Activated CD8-positive, alpha-beta T cell treated with anti-CD3 and anti-CD28 coated beads, Interleukin-2, amount 10 ng/mL, durations not matched to agents 7 days and 5 days (primary cell): ENCODE measurements at regions not wholly inside any gene's neighbourhood (a gene's known extent, or its start where the extent isn't known, plus 50 kb on each side); places are given as distances from the start of the nearest gene placed in this dataset.
"Not testable (repeated sequence)": the region's sequence is repeated elsewhere in the genome, so short reads cannot be mapped to it uniquely, and the experiment has no call there.

ENCODE experiments used
- ATAC-seq: fragments of 150-1000 bp; cut with Tn5 transposase; one replicate; pipeline ENCODE4 v1.10.0; 2021; ENCODE audit warnings: moderate library complexity
- CTCF ChIA-PET: fragments of 350-600 bp; sonication (Branson Sonifier 250); formaldehyde crosslinking; loops from one replicate; lab custom pipeline; 2021; ENCODE audit warnings: antibody characterized with exemption; lab: Charles Lee
- POLR2A ChIA-PET: fragments of 350-600 bp; sonication (Branson Sonifier 250); formaldehyde crosslinking; loops from one replicate; lab custom pipeline; 2021; ENCODE audit warnings: antibody characterized with exemption; lab: Charles Lee
- DNase-seq: peaks from one replicate; pipeline ENCODE4 v3.0.0-alpha.2; 2020
- H3K27ac Mint-ChIP-seq: one replicate; pipeline ENCODE4 v1.8.0; 2021; ENCODE audit warnings: mild to moderate bottlenecking, mixed read lengths
- H3K27me3 Mint-ChIP-seq: one replicate; pipeline ENCODE4 v1.8.0; 2021; ENCODE audit warnings: low read depth, mixed read lengths
- H3K36me3 Mint-ChIP-seq: one replicate; pipeline ENCODE4 v1.8.0; 2021; ENCODE audit warnings: low read depth, mixed read lengths
- H3K4me1 Mint-ChIP-seq: one replicate; pipeline ENCODE4 v1.8.0; 2021; ENCODE audit warnings: low read depth, mixed read lengths
- H3K4me3 Mint-ChIP-seq: one replicate; pipeline ENCODE4 v1.8.0; 2021; ENCODE audit warnings: mild to moderate bottlenecking, mixed read lengths
- H3K9me3 Mint-ChIP-seq: one replicate; pipeline ENCODE4 v1.8.0; 2022; ENCODE audit warnings: mixed read lengths; ENCODE audit not compliant: insufficient read depth

DNA sequence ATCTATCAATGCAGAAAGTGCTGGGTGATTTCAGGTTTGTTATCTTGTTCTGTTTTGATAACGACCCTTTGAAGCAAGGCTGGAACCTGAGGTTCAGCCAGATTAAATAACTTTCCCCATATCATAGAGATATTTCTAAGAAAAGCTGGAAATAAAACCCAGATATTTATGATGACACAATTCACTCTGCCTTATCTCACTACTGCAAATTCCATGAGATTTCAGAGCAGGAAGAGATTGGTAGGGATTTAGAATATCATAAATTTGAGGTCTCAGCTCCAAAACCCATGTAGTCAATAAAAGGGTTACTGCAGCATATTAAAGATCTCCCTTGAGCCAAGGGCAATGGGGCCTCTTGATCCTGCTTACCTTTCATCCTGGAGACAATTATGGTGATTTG is 692.5 kb upstream of the IGFBP3 start:
- H3K27me3 Mint-ChIP-seq, result no peaks in the 10 kb centered on the region
- H3K36me3 Mint-ChIP-seq, result no peaks in the 10 kb centered on the region
- no peak for ATAC-seq
- ChIA-PET CTCF (interaction anchor here (0.6 kb wide), 1 partner anchor 306 kb away, joined by 3 read pairs; no protein-coding TSS in a partner anchor), POLR2A (no interaction called here)
- no peak overlapping the region for H3K4me3 Mint-ChIP-seq
- no peaks in the 10 kb centered on the region for H3K4me1 Mint-ChIP-seq
- H3K9me3 Mint-ChIP-seq, result peaks cover 3% of the 10 kb centered on the region
- DNase-seq, result no peak
- no peak overlapping the region for H3K27ac Mint-ChIP-seq

GRCh38 chr7:46613116-46613515 is 692.0 kb upstream of the IGFBP3 start:
- DNase-seq (no peak), ATAC-seq (no peak)
- Mint-ChIP-seq H3K36me3 (no peaks in the 10 kb centered on the region), H3K27ac (no peak overlapping the region), H3K4me1 (no peaks in the 10 kb centered on the region), H3K9me3 (peaks cover 3% of the 10 kb centered on the region), H3K27me3 (no peaks in the 10 kb centered on the region), H3K4me3 (no peak overlapping the region)
- CTCF ChIA-PET, result interaction anchor here (0.6 kb wide), 1 partner anchor 307 kb away, joined by 3 read pairs; no protein-coding TSS in a partner anchor
- POLR2A ChIA-PET, result no interaction called here

DNA sequence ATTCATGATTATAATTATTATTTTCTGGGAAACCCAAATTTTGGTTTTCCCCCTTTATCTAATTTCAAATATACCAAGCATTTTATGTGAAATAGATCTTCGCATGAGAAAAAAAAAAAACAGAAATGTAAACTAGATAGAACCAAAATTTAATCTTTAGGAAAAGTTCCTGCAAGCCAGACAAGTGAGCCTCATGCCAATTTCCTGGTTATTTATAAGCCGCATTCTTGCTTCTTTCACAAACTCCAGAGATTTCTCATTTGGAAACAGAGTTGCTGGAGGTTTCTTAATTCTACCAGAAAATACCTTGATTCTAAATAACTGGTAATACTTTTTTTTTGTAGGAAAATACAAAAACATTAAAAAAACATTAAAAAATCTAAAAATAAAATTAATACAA is 690.4 kb upstream of the IGFBP3 start:
- Mint-ChIP-seq H3K9me3 (peaks cover 3% of the 10 kb centered on the region), H3K27me3 (no peaks in the 10 kb centered on the region), H3K36me3 (no peaks in the 10 kb centered on the region), H3K27ac (no peak overlapping the region), H3K4me1 (no peaks in the 10 kb centered on the region), H3K4me3 (no peak overlapping the region)
- ChIA-PET POLR2A (no interaction called here), CTCF (no interaction called here)
- no peak for ATAC-seq
- no peak for DNase-seq

DNA sequence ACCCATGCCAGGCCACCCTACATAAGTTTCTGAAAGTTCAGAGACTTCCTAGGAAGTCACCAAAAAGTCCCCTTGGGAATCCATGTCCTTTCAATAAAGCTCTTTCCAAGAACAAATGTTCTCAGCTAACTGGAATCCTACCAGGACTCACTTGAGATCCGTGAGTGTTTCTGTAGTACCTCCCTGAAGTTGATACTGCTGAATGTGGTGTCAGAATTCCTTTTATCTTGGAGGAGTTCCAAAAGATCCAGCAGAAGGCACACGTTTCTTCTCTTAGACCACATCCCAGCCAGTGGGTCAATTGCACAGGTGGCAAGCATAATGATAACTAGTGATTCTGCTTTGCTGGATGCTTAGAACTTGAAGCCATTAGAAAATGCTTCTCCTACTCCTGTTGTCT is 689.7 kb upstream of the IGFBP3 start:
- Mint-ChIP-seq H3K36me3 (no peaks in the 10 kb centered on the region), H3K4me1 (no peaks in the 10 kb centered on the region), H3K9me3 (peaks cover 3% of the 10 kb centered on the region), H3K4me3 (no peak overlapping the region), H3K27me3 (no peaks in the 10 kb centered on the region), H3K27ac (no peak overlapping the region)
- ATAC-seq, result no peak
- POLR2A ChIA-PET, result no interaction called here
- CTCF ChIA-PET, result no interaction called here
- no peak for DNase-seq

GRCh38 chr7:46607176-46607575 is 686.1 kb upstream of the IGFBP3 start:
- no peak overlapping the region for H3K4me3 Mint-ChIP-seq
- no peaks in the 10 kb centered on the region for H3K27me3 Mint-ChIP-seq
- no peaks in the 10 kb centered on the region for H3K4me1 Mint-ChIP-seq
- H3K9me3 Mint-ChIP-seq, result no peaks in the 10 kb centered on the region
- DNase-seq (no peak), ATAC-seq (no peak)
- no peaks in the 10 kb centered on the region for H3K36me3 Mint-ChIP-seq
- ChIA-PET POLR2A (no interaction called here), CTCF (no interaction called here)
- H3K27ac Mint-ChIP-seq, result no peak overlapping the region

- H3K4me1 Mint-ChIP-seq, result no peaks in the 10 kb centered on the region
- no peaks in the 10 kb centered on the region for H3K36me3 Mint-ChIP-seq
- no peaks in the 10 kb centered on the region for H3K9me3 Mint-ChIP-seq
- H3K4me3 Mint-ChIP-seq, result no peak overlapping the region
- H3K27ac Mint-ChIP-seq, result no peak overlapping the region
- POLR2A ChIA-PET, result no interaction called here
- ATAC-seq (no peak), DNase-seq (no peak)
- CTCF ChIA-PET, result no interaction called here
- H3K27me3 Mint-ChIP-seq, result no peaks in the 10 kb centered on the region
Observed at GRCh38 chr7:46606761-46607160, 685.7 kb upstream of the IGFBP3 start.

DNA sequence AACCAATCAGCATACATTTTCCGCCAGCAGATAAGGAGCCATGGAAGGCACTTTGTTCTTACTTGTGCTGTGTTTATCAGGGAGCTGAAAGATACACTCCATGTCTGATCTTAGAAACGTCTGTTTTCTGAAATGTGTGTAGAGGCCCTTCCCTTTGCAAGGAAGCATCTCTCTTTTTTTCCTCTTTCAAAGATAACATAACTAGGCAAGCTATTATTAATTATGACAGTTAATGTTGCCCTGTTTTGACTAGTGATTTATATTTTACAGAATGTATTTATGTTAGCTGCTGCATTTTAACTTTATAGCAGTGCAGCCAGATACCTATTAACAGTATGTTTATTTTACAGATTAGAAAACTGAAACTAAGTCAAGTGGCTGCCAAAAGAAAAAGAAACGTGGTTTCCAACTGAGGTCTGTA is 683.2 kb upstream of the IGFBP3 start:
- H3K4me3 Mint-ChIP-seq, result no peak overlapping the region
- no peak overlapping the region for H3K27ac Mint-ChIP-seq
- no peaks in the 10 kb centered on the region for H3K27me3 Mint-ChIP-seq
- no peak for DNase-seq
- no peak for ATAC-seq
- ChIA-PET POLR2A (no interaction called here), CTCF (no interaction called here)
- H3K9me3 Mint-ChIP-seq, result no peaks in the 10 kb centered on the region
- no peaks in the 10 kb centered on the region for H3K36me3 Mint-ChIP-seq
- H3K4me1 Mint-ChIP-seq, result no peaks in the 10 kb centered on the region

DNA sequence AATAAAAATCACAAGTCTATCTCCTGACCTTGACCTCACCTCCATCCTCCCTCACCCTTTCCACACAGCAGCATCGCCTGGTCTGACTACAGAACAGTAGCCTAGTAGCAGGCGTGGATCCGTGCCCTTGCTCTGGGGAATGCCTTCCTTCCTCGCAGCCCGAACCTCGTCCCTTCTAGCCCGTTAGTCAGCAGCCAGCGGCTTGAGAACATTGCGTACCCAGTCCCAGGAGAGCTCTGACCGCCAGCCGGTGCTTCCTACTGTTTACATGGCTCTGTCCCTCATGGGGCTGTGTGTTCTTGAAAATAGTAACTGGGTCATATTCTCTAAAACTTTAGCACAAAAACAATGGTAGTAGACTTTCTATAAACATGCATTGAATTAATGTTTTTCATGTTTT is 682.7 kb upstream of the IGFBP3 start:
- Mint-ChIP-seq H3K27me3 (no peaks in the 10 kb centered on the region), H3K9me3 (no peaks in the 10 kb centered on the region), H3K36me3 (no peaks in the 10 kb centered on the region)

GRCh38 chr7:46603296-46603752 is 682.3 kb upstream of the IGFBP3 start:
- Mint-ChIP-seq H3K36me3 (no peaks in the 10 kb centered on the region), H3K9me3 (no peaks in the 10 kb centered on the region), H3K27me3 (no peaks in the 10 kb centered on the region), H3K27ac (no peak overlapping the region), H3K4me1 (no peaks in the 10 kb centered on the region), H3K4me3 (no peak overlapping the region)
- CTCF ChIA-PET, result no interaction called here
- POLR2A ChIA-PET, result no interaction called here
- no peak for DNase-seq
- ATAC-seq, result no peak

More for the DNA sequence above, 682.7 kb upstream of the IGFBP3 start:
- Mint-ChIP-seq H3K4me1 (no peaks in the 10 kb centered on the region), H3K27ac (no peak overlapping the region), H3K4me3 (no peak overlapping the region)
- ChIA-PET CTCF (no interaction called here), POLR2A (no interaction called here)
- ATAC-seq, result no peak
- no peak for DNase-seq

- H3K27me3 Mint-ChIP-seq, result no peaks in the 10 kb centered on the region
- DNase-seq, result no peak
Observed at GRCh38 chr7:46600340-46600739, 679.3 kb upstream of the IGFBP3 start.

GRCh38 chr7:46594831-46595230 is 673.8 kb upstream of the IGFBP3 start:
- H3K27ac Mint-ChIP-seq, CTCF ChIA-PET, H3K9me3 Mint-ChIP-seq, H3K27me3 Mint-ChIP-seq, POLR2A ChIA-PET, DNase-seq, H3K36me3 Mint-ChIP-seq, H3K4me3 Mint-ChIP-seq, ATAC-seq, H3K4me1 Mint-ChIP-seq: not testable (repeated sequence)

More at GRCh38 chr7:46600340-46600739, 679.3 kb upstream of the IGFBP3 start:
- no peaks in the 10 kb centered on the region for H3K4me1 Mint-ChIP-seq
- no peaks in the 10 kb centered on the region for H3K9me3 Mint-ChIP-seq
- ChIA-PET CTCF (no interaction called here), POLR2A (no interaction called here)
- H3K36me3 Mint-ChIP-seq, result no peaks in the 10 kb centered on the region
- no peak for ATAC-seq
- H3K27ac Mint-ChIP-seq, result no peak overlapping the region
- no peak overlapping the region for H3K4me3 Mint-ChIP-seq

- H3K9me3 Mint-ChIP-seq, H3K27ac Mint-ChIP-seq, POLR2A ChIA-PET, H3K4me1 Mint-ChIP-seq, H3K36me3 Mint-ChIP-seq, H3K4me3 Mint-ChIP-seq, H3K27me3 Mint-ChIP-seq, DNase-seq, ATAC-seq, CTCF ChIA-PET: not testable (repeated sequence)
Observed at GRCh38 chr7:46590918-46591905, 670.1 kb upstream of the IGFBP3 start.
